Uterus (tissue), 3 donors: ENCODE measurements at regions not wholly inside any gene's neighbourhood (a gene's known extent, or its start where the extent isn't known, plus 50 kb on each side); places are given as distances from the start of the nearest gene placed in this dataset.

ENCODE experiments used
- DNase-seq, 2 donors: peaks; one replicate each; pipeline ENCODE4 v3.0.0-alpha.2; 2019 to 2020
- H3K27ac ChIP-seq, 2 donors: fragments of 200-600 bp; sonication (generic); 1 replicate in 1 of 2; 2 replicates in 1 of 2; pipeline ENCODE4 v1.5.1; 2016 to 2018
- H3K27me3 ChIP-seq, 2 donors: fragments of 200-600 bp; sonication (generic); one replicate each; pipeline ENCODE4 v1.5.1; 2018 to 2019; ENCODE audit warnings: control low read depth in 1 of 2
- H3K36me3 ChIP-seq, 2 donors: fragments of 200-600 bp; sonication (generic); one replicate each; pipeline ENCODE4 v1.5.1; 2019; ENCODE audit warnings: control low read depth in 1 of 2
- H3K4me1 ChIP-seq, 2 donors: fragments of 200-600 bp; sonication (generic); one replicate each; pipeline ENCODE4 v1.5.1; 2018 to 2019; ENCODE audit warnings: control low read depth in 1 of 2
- H3K4me3 ChIP-seq, 2 donors: fragments of 200-600 bp; sonication (generic); 1 replicate in 1 of 2; 2 replicates in 1 of 2; pipeline ENCODE4 v1.5.1; 2018 to 2019; ENCODE audit warnings: mild to moderate bottlenecking in 1 of 2
- H3K9me3 ChIP-seq, 2 donors: fragments of 200-600 bp; sonication (generic); one replicate each; pipeline ENCODE4 v1.5.1; 2019; ENCODE audit warnings: control low read depth in 1 of 2
- CTCF ChIP-seq, 4 experiments: fragments of 200-600 bp in 2 of 4; fragments of 450-650 bp in 2 of 4; sonication (generic) in 2 of 4; IDR thresholded peaks; one replicate each; pipeline ENCODE4 v1.5.1; 2016 to 2019; ENCODE audit warnings: antibody characterized with exemption in 4 of 4, mild to moderate bottlenecking in 2 of 4, moderate library complexity in 1 of 4
- POLR2A ChIP-seq, 2 donors: fragments of 450-650 bp; IDR thresholded peaks; one replicate each; pipeline ENCODE4 v1.6.1; 2016; ENCODE audit warnings: antibody characterized with exemption in 2 of 2, mild to moderate bottlenecking in 1 of 2, moderate library complexity in 1 of 2
- intact Hi-C: fragments of 100-400 bp; cut with DNase I; formaldehyde crosslinking; loops from one replicate; pipeline ENCODE4 v1.15.1; 2023; ENCODE audit warnings: low total_unique reads
- donor health status: DM: yes; HTN: yes; CAD: no.

GRCh38 chr3:13707456-13707855, 158.5 kb downstream of the FBLN2 start:
- intact Hi-C loops: no loop called here
- no peaks in the 10 kb centered on the region for H3K27me3 ChIP-seq
- no peaks in the 10 kb centered on the region for H3K4me1 ChIP-seq
- peak; percentile 1 to 2 for DNase-seq
- H3K27ac ChIP-seq: no peak overlapping the region
- TF ChIP-seq POLR2A (IDR thresholded peaks at IDR 0.05): no peak
- TF ChIP-seq CTCF (IDR thresholded peaks at IDR 0.05): no peak
- no peaks in the 10 kb centered on the region for H3K9me3 ChIP-seq
- H3K4me3 ChIP-seq: no peak overlapping the region
- no peaks in the 10 kb centered on the region for H3K36me3 ChIP-seq

- H3K9me3 ChIP-seq: no peaks in the 10 kb centered on the region
- H3K27me3 ChIP-seq: no peaks in the 10 kb centered on the region
- peak; percentile 4 to 5 for DNase-seq
- H3K36me3 ChIP-seq: no peaks in the 10 kb centered on the region
- H3K4me1 ChIP-seq: no peaks in the 10 kb centered on the region
- intact Hi-C loops: no loop called here
- no peak for TF ChIP-seq POLR2A (IDR thresholded peaks at IDR 0.05)
- no peak for TF ChIP-seq CTCF (IDR thresholded peaks at IDR 0.05)
- no peak overlapping the region for H3K27ac ChIP-seq
- no peak overlapping the region for H3K4me3 ChIP-seq
Observed at GRCh38 chr3:13706886-13707285, 158.0 kb downstream of the FBLN2 start.

GRCh38 chr3:13706451-13706850, 157.5 kb downstream of the FBLN2 start:
- Histone ChIP-seq H3K27ac (no peak overlapping the region), H3K9me3 (no peaks in the 10 kb centered on the region), H3K4me3 (no peak overlapping the region), H3K36me3 (no peaks in the 10 kb centered on the region), H3K4me1 (no peaks in the 10 kb centered on the region), H3K27me3 (no peaks in the 10 kb centered on the region)
- intact Hi-C loops: no loop called here
- DNase-seq: peak in 1 of 2 donors; percentile 3
- no peak for TF ChIP-seq POLR2A (IDR thresholded peaks at IDR 0.05)
- no peak for TF ChIP-seq CTCF (IDR thresholded peaks at IDR 0.05)

GRCh38 chr3:13705702-13706280, 156.9 kb downstream of the FBLN2 start:
- Histone ChIP-seq H3K36me3 (no peaks in the 10 kb centered on the region), H3K27me3 (no peaks in the 10 kb centered on the region), H3K27ac (no peak overlapping the region), H3K4me1 (no peaks in the 10 kb centered on the region), H3K9me3 (no peaks in the 10 kb centered on the region), H3K4me3 (no peak overlapping the region)
- DNase-seq: peak; percentile 1 to 3
- no peak for TF ChIP-seq POLR2A (IDR thresholded peaks at IDR 0.05)
- no peak for TF ChIP-seq CTCF (IDR thresholded peaks at IDR 0.05)
- intact Hi-C loops: no loop called here

GRCh38 chr3:13705051-13705450, 156.1 kb downstream of the FBLN2 start:
- no peak overlapping the region for H3K27ac ChIP-seq
- H3K9me3 ChIP-seq: no peaks in the 10 kb centered on the region
- DNase-seq: peak in 1 of 2 donors; percentile 1
- H3K36me3 ChIP-seq: no peaks in the 10 kb centered on the region
- no peaks in the 10 kb centered on the region for H3K27me3 ChIP-seq
- intact Hi-C loops: no loop called here
- no peak for TF ChIP-seq CTCF (IDR thresholded peaks at IDR 0.05)
- no peak for TF ChIP-seq POLR2A (IDR thresholded peaks at IDR 0.05)
- H3K4me3 ChIP-seq: no peak overlapping the region
- no peaks in the 10 kb centered on the region for H3K4me1 ChIP-seq
